GM04504 (cell line): ENCODE measurements at regions not wholly inside any gene's neighbourhood (a gene's known extent, or its start where the extent isn't known, plus 50 kb on each side); places are given as distances from the start of the nearest gene placed in this dataset.

ENCODE experiments used
- DNase-seq: peaks from one replicate; pipeline ENCODE4 v3.0.0-alpha.2; 2012; ENCODE audit warnings: low read depth

DNA sequence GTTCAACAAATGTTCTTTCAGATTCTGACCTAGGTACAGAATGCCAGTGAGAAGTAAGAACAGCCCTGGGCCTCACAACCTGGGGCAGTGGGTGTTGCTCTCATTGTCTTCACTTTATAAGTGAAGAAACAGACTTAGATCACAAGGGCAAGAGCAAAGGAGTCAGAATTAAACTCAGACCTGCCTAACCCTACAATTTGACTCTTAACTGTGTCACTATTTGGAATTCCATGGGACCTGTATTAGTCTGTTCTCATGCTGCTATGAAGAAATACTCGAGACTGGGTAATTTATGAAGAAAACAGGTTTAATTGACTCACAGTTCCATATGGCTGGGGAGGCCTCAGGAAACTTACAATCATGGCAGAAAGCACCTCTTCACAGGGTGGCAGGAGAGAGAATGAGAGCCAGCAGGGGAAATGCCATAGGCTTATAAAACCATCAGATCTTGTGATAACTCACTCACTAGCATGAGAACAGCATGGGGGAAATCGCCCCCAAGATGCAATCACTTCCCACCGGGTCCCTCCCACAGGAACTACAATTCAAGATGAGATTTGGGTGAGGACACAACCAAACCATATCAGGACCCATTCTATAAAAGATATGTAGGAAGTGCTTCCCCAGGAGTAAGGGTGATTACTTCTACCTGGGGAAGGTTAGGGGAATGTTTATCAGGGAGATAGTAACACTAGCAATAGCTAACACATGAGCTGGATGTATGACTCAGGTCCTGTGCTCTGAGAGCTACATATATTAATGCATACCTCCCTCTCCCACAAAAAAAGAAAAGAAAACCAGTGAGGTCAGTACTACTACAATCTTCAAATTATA is 270.1 kb downstream of the SOX9 start:
- no peak for DNase-seq

DNA sequence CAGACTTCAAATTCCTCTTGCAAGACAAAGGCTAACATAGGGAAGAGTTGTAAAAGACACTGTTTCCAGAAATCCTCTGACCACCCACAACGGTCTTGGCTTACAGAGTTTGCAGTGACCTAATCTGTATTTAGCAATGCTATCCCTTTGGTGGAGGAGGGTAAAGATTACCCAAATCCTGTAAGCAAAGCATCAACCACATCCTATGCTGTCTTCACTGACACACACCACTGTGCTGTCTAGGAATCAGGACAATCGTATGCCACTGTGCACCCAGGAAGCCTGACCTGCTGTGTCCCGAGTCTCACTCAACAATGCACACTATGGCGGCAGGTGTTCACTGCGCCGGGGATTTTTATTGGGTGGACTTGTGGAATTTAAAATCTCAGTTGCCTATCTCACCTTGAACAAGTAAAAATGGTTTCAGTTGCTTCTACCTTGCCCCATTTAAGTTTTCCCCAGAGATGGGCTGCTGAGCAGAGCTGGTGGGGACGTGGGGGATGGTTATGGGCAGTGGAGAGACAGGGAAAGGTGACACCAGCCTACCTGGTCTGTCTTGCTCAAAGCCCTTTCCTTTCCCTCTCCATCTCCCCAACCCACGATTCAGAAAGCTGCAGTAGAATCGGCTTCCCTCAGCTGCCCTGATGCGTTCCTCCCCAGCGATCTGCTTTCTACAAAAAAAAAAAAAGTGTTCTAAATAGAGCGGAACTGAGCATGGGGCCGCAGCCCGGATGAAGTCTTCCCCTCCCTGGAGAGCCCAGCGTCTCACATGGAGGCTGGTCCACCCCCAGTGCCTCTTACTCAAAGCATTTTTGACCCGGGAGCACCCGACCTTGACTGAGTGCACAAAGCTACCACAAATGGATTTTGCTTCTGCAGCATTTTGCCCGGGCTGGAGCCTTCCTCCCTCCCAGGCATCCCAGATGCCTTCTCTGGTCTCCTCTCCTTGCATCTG is 271.5 kb downstream of the SOX9 start:
- peak; percentile 64 for DNase-seq

GRCh38 chr17:72393553-72393952 is 272.7 kb downstream of the SOX9 start:
- no peak for DNase-seq

GRCh38 chr17:72394531-72394930 is 273.7 kb downstream of the SOX9 start:
- DNase-seq, result no peak

DNA sequence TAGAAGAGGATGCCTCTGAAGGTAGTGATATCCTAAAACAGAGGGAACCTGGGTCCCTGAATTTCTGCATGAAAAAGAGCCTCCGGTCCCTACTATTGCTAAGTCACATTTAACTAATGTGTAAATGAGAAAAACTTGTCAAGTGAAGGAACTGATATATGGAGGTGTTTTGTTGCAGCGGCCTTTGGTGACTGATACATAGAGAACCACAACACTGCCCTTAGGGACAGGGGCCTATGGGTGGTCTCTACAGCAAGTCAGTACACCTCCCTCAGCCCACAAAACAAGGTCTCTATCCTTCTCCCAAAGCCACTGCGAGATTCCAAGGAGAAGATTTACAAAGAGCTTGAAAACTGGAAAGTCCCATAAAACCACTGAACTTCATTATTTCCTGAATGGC is 275.3 kb downstream of the SOX9 start:
- DNase-seq, result no peak

GRCh38 chr17:72397223-72397667 is 276.4 kb downstream of the SOX9 start:
- DNase-seq, result no peak

GRCh38 chr17:72397687-72398086 is 276.9 kb downstream of the SOX9 start:
- DNase-seq, result no peak

DNA sequence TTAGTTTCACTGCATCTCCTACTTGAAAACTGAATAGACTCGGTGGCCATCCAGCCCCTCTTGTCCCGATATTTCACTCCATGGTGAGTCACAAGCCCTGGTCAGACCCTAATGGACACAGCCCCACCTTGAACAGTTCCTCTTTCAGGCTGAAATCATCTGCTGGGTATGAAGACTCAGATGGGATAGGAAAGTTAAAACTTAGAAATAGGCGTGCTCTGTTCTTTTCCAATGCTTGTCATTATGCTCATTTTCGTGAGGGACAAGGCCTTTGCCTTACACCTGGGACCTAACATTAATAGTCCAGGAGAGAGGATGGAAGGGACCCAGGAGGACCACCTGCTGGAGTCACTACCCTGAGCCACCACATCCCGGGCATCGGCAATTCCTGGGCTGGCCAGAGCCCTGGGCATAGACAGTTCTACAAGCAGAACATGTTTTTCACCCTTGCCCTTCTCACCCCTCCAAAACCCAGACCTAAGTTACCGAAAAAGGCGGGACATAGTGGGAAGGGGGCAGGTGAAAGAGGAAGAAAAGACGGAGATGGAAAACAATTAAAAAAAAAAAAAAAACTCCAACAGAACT is 278.3 kb downstream of the SOX9 start:
- no peak for DNase-seq

DNA sequence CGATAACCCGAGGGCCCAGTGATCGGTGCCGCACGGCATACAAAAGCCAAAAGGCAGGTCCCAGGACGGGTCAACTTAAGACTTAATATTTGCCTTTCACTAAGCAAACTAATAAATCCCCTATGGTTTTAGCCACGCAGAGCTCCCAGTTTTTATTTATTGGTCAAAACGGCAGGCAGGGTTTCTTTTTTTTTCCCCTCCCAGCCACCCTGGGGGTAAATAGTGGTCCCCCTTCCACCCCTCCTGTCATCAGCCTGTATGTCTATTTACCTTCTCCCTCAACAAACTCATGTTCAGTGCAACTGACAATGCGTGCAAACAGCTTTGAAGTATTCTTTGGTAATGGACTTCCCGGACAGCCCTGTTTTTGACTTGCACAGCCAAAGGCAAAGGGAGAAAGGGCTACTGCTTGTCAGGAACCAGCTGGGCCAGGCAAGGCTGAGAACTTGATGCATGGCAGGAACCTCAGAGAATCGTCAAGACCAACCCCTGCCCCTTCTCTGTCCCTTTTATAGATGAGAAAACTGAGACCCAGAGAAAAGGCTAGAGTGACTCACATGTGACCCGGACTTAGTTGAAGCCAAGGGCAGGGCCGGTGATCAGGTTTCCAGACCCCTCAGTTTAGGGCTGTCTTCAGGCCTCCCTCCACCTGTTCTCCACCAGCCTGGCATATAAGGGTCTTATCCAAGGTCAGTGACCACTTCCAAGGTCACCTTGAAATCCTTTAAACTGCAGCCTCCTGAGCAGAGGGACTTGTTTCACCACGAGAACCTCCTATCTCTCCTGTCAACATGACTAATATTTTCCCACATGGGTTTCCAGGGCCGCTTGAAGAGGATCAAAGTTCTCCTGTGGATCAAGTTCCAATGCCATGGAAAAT is 279.0 kb downstream of the SOX9 start:
- DNase-seq, result no peak

DNA sequence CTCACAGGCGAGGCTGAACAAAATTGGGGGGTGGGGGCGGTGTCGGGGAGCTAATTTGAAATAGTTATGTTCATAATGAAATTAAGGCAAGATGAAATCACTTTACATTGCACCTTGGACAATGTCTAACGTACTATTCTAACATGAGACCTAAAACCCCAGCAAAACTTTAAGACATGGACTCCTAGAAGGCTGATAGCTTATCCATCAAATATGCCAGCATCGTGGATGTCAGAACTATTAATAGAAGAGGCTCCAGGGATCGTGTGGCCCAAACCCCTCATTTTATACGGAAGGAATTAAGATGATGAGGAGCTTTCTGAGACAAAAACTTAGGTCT is 279.6 kb downstream of the SOX9 start:
- DNase-seq, result no peak

GRCh38 chr17:72400863-72401262 is 280.0 kb downstream of the SOX9 start:
- no peak for DNase-seq

GRCh38 chr17:72401883-72402726 is 281.3 kb downstream of the SOX9 start:
- no peak for DNase-seq

GRCh38 chr17:72402727-72403210 is 281.9 kb downstream of the SOX9 start:
- DNase-seq, result no peak

DNA sequence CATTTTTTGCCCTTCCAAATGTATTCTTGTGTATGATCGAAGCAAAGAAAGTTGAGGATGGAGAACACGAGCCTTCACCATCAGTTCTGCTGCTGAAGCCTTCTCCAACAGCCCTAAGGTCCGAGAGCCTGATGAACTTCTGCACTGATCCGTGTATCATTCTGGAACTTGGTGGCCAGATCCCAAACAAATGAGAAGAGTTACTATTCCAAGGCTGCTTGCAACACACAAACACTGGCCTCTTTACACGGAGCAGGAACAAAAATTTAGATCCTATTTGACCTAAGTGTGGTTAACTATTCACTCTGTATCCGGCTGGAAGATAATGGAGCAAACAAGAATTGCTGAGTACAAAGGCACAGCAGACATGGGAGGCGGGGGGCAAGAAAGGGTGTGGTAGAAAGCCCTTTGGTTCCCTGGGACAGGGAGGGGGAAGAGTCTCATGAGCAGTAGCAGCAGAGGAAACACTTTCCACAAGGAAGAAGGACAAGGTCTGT is 282.9 kb downstream of the SOX9 start:
- no peak for DNase-seq

DNA sequence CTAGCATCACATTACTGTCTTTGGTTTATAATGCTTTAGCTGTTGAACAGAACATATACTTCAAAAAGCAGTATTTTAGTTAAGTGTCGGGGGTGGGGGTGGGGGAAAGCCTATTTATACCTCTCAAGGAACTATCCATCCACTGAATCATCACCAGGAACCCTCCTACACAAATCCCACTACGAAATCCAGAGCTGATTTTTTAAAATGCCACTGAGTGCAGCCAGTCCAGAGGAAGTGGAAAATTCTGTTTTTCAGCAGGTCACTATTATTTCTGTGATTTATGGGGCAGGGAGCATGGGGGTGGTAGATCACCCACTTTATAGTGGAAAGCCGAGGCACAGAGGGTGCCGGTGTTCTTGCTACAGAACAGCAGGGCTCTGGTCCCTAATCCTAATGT is 284.1 kb downstream of the SOX9 start:
- DNase-seq, result no peak

DNA sequence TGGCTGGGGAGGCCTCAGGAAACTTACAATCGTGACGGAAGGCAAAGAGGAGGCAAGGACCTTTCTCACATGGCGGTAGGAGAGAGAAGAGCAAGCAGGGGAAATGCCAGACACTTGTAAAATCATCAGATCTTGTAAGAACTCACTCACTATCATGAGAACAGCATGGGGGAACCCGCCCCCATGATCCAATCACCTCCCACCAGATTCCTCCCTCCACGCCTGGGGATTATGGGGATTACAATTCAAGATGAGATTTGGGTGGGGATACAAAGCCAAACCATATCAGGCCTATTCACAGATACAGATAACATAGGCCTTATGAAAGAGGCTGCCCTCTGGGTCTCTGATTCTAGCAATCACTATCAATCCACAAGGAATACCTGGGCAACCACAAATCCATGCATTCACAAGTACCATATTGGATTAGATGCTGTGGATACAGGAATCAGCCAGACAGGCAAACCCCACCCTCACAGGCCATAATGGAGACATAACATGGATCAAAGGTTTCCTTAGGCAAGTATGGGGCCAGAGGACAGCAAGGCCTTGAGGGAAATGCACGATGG is 284.9 kb downstream of the SOX9 start:
- DNase-seq, result no peak

DNA sequence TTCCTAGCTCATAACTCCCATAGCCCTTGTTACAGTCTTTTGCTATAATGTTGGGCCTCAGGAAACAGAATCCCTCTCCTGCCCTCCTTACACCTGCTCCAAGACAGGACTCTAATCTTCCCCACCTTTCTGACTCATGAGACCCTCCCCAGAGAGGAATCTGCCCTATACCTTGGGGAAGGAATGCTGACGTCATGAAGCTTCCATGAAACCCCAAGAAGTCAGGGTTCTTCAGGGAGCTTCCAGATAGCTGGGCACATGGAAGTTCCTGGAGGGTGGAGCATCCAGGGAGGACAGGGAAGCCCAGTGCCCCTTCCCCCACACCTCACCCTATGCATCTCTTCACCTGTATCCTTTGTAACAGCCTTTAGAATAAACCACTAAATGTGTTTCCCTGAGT is 285.7 kb downstream of the SOX9 start:
- no peak for DNase-seq

DNA sequence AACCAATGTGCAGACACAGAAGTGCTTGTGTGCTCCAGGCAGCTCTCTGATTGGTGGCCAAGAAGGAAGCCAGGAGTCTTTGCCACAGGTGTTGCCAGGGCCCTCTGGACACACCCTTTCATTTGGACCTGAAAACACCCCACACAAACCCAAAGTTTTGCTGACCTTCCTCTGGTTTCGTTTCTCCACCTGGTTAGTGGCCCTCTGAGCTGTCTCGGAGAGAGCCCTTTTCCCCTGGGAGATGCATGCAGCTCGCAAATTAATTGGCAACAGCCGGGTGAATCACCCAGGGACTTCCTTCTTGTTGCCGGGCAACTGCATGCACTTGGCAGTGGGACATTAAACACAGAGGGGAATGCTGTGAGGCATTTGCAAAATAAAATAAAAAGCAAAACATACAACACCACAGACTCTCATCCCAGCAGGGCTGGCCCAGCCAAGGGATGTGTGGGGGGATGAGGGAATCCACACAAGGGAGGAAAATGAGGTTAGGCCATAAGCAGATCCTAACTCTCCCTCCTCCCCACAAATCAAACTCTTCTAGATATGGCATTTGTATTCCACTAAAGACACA is 286.6 kb downstream of the SOX9 start:
- peak; percentile 99 for DNase-seq

DNA sequence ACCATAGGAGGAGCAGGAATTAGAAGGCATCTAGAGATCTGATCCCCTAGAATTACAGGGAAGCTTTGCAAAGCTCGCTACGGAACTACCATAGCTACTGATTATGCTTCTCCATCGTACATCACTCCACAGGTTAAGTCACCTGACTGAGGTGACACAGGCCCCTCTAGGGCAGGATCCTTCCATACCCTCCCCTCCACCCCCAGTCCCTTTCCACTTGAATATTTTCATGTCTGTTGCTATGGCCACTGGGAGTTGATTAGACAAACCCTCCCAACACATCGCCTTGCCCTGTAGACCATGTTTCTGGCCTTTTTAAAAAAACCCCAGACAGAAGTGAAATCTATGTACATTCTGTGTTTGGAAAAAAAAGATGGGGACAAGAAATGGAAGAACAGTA is 287.1 kb downstream of the SOX9 start:
- no peak for DNase-seq

GRCh38 chr17:72408641-72409040 is 287.8 kb downstream of the SOX9 start:
- no peak for DNase-seq
